ACC112 (cell line): ENCODE measurements at regions not wholly inside any gene's neighbourhood (a gene's known extent, or its start where the extent isn't known, plus 50 kb on each side); places are given as distances from the start of the nearest gene placed in this dataset.

ENCODE experiments used
- H2AFZ ChIP-seq: fragments of 200-600 bp; sonication (generic); one replicate; pipeline ENCODE4 v1.6.0; 2017; ENCODE audit warnings: antibody characterized with exemption, low read length; ENCODE audit not compliant: unreplicated experiment
- H3K27ac ChIP-seq: fragments of 200-600 bp; sonication (generic); 2 replicates; pipeline ENCODE4 v1.5.1; 2014; ENCODE audit warnings: low read depth, mild to moderate bottlenecking, antibody characterized with exemption, low read length, moderate library complexity
- H3K27me3 ChIP-seq: fragments of 200-600 bp; sonication (generic); 2 replicates; pipeline ENCODE4 v1.6.1; 2014; ENCODE audit warnings: mild to moderate bottlenecking, antibody characterized with exemption, low read length, moderate library complexity, mixed read lengths; ENCODE audit not compliant: insufficient read depth
- H3K36me3 ChIP-seq: fragments of 200-600 bp; sonication (generic); 2 replicates; pipeline ENCODE4 v1.6.1; 2016; ENCODE audit warnings: mild to moderate bottlenecking, antibody characterized with exemption, low read length, moderate library complexity, mixed read lengths; ENCODE audit not compliant: insufficient read depth
- H3K4me1 ChIP-seq: fragments of 200-600 bp; sonication (generic); one replicate; pipeline ENCODE4 v1.6.1; 2016; ENCODE audit warnings: low read length, mixed read lengths; ENCODE audit not compliant: insufficient read depth, unreplicated experiment, control insufficient read depth
- H3K4me3 ChIP-seq: fragments of 200-600 bp; sonication (generic); 2 replicates; pipeline ENCODE4 v1.5.1; 2014; ENCODE audit warnings: mild to moderate bottlenecking, low read depth, low read length
- H3K79me2 ChIP-seq: fragments of 200-600 bp; sonication (generic); one replicate; pipeline ENCODE4 v1.6.0; 2016; ENCODE audit warnings: low read length; ENCODE audit not compliant: control insufficient read depth, unreplicated experiment, insufficient read depth

- H3K4me3 ChIP-seq = no peak overlapping the region
- H2AFZ ChIP-seq = no peak overlapping the region
- H3K4me1 ChIP-seq = peaks cover 11% of the 10 kb centered on the region
- H3K27ac ChIP-seq = no peak overlapping the region
- H3K27me3 ChIP-seq = no peaks in the 10 kb centered on the region
- no peaks in the 10 kb centered on the region for H3K79me2 ChIP-seq
- H3K36me3 ChIP-seq = no peaks in the 10 kb centered on the region
These were observed 404.4 kb upstream of the MGAT4C start for GRCh38 chr12:86660488-86661147.

DNA sequence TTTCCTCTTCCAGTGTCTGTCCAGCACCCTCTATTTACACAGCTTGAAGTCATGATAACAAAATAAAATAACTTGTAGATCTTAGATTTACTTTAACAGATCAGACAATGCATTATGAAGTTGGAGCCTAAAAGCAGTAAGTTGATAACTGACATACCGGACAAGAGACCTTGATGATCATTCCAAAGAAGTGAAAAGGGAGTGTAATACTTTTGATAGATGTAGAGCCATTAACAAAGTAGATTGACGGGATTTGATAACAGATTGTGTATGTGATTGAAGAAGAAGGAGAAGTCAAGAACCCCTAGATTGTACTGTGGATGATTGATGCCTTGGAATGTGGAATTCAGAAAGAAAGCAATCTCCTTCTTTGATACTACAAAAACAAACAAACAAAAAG, 403.8 kb upstream of the MGAT4C start:
- H3K27ac ChIP-seq = no peak overlapping the region
- no peak overlapping the region for H3K4me3 ChIP-seq
- no peaks in the 10 kb centered on the region for H3K27me3 ChIP-seq
- no peak overlapping the region for H2AFZ ChIP-seq
- peaks cover 11% of the 10 kb centered on the region for H3K4me1 ChIP-seq
- H3K36me3 ChIP-seq = no peaks in the 10 kb centered on the region
- no peaks in the 10 kb centered on the region for H3K79me2 ChIP-seq

DNA sequence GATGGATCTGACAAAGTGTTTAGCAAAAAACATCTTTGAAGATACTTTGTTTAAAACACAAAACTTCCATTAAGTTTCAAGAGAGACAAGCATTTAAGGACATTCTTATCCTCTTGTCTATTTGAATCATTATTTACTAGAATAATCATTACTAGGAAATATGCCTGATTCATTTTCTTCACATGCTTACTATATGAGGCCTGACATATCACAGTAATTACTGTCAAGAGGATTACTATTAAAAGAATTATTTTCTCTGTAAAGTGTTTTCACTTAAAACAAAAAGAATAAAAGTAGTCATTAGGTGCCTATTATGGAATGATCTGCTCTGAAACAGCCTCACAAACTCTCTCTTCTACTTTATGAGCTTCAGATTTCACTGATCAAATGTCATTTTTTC, 402.1 kb upstream of the MGAT4C start:
- peaks cover 6% of the 10 kb centered on the region for H3K4me1 ChIP-seq
- no peaks in the 10 kb centered on the region for H3K36me3 ChIP-seq
- no peak overlapping the region for H2AFZ ChIP-seq
- no peak overlapping the region for H3K4me3 ChIP-seq
- H3K27ac ChIP-seq = no peak overlapping the region
- H3K27me3 ChIP-seq = no peaks in the 10 kb centered on the region
- no peaks in the 10 kb centered on the region for H3K79me2 ChIP-seq

- Histone ChIP-seq H3K4me1 (no peaks in the 10 kb centered on the region), H3K27me3 (no peaks in the 10 kb centered on the region), H3K4me3 (no peak overlapping the region), H3K79me2 (no peaks in the 10 kb centered on the region), H3K27ac (no peak overlapping the region), H2AFZ (no peak overlapping the region), H3K36me3 (no peaks in the 10 kb centered on the region)
These were observed 391.6 kb upstream of the MGAT4C start for GRCh38 chr12:86647800-86648199.

DNA sequence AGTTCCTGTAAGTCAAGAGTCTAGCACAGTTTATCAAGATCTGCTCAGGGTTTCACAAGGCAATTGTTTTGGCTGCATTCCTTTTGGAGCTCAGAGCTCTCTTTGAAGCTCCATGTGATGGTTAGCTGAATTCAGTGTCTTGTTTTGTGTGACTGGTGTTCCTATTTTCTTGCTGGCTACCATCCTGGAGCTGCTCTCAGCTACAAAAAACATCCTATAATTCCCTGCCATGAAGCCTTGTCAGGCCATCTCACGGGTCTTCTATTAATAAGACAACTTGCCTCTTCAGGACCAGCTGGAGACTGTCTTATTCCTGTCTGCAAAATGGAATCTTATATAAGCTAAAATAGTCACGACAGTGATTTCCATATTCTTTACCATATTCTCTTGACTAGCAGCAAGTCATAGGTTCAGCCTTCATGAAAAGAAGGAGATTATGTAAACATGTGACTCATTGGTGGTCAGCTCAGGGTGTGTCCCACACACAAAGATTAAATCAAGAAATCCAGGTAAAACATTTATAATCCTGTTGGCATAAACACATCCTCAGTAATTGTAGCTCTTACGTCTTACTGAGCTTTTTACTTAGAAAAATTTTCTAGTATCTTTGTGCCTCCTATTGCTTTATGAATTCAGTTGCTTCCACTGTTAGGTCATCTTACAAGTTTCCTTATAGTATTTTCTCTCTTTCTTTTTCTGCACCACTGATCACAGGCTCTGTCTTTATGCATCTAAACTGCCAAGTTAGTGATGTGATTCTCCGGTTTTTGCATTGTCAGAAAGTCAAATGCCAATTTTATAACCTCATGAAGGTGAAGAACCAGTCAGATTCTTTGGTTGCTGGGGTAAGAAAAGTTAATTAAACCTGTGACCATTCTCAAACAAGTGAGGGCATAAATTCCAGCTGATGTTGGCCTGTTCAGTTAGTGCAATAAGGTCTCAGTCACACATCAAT, 378.5 kb upstream of the MGAT4C start:
- Histone ChIP-seq H2AFZ (peak overlapping the region; percentile 30), H3K27me3 (no peaks in the 10 kb centered on the region), H3K4me1 (peaks cover 5% of the 10 kb centered on the region), H3K27ac (no peak overlapping the region), H3K4me3 (no peak overlapping the region), H3K79me2 (no peaks in the 10 kb centered on the region), H3K36me3 (no peaks in the 10 kb centered on the region)

DNA sequence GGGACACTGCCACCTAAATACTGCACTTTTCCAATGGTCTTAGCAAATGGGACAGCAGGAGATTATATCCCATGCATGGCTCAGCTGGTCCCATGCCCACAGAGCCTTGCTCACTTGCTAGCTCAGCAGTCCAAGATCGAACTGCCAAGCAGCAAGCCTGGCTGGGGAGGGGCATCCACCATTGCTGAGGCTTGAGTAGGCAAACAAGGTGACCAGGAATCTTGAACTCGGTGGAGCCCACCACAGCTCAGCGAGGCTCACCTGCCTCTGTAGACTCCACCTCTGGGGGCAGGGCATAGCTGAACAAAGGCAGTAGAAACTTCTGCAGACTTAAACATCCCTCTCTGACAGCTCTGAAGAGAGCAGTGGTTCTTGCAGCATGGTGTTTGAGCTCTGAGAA, 370.8 kb upstream of the MGAT4C start:
- H3K36me3 ChIP-seq = no peaks in the 10 kb centered on the region
- no peak overlapping the region for H3K4me3 ChIP-seq
- no peak overlapping the region for H2AFZ ChIP-seq
- H3K27ac ChIP-seq = no peak overlapping the region
- no peaks in the 10 kb centered on the region for H3K27me3 ChIP-seq
- no peaks in the 10 kb centered on the region for H3K4me1 ChIP-seq
- no peaks in the 10 kb centered on the region for H3K79me2 ChIP-seq

DNA sequence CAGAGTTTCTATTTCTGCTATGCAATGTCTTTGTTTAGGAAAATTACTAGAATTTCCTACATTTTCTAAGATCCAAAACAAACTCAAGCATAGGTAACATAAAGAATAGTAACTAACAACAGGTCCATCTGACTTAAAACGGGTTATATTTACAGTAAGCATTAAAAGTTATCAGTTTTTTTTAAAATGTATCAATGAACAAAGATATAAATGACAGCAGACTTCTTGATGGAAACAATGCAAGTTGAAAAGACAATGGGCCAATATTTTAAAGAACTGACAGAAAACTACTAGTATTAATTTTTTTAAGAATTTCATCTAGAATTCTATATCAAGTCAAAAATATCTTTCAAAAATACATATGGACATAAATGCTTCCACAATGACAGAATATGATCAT, 367.1 kb upstream of the MGAT4C start:
- H3K36me3 ChIP-seq = no peaks in the 10 kb centered on the region
- no peak overlapping the region for H2AFZ ChIP-seq
- no peak overlapping the region for H3K4me3 ChIP-seq
- H3K79me2 ChIP-seq = no peaks in the 10 kb centered on the region
- no peaks in the 10 kb centered on the region for H3K4me1 ChIP-seq
- no peak overlapping the region for H3K27ac ChIP-seq
- no peaks in the 10 kb centered on the region for H3K27me3 ChIP-seq

DNA sequence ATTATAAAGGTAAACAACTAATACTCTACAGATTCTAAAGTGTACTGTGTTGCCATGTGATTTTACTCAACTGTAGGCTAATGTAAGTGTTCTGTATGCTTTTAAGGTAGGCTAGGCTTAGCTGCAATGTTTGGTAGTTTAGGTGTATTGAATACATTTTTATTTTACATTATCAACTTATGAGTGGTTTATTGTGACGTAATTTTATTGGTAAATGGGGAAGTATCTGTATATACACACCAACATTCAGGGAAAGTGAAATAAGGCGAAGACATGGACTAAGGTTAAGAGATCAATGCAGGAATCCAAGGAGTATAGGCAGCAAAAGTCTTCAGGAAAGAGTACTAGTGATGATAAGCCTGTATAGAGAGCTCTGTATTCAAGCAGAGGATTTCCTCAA, 365.8 kb upstream of the MGAT4C start:
- Histone ChIP-seq H3K79me2 (no peaks in the 10 kb centered on the region), H3K4me3 (no peak overlapping the region), H3K36me3 (no peaks in the 10 kb centered on the region), H3K27me3 (no peaks in the 10 kb centered on the region), H3K4me1 (no peaks in the 10 kb centered on the region), H2AFZ (no peak overlapping the region), H3K27ac (no peak overlapping the region)

GRCh38 chr12:86613311-86613710, 357.1 kb upstream of the MGAT4C start:
- H3K27ac ChIP-seq = no peak overlapping the region
- H3K79me2 ChIP-seq = no peaks in the 10 kb centered on the region
- H3K4me1 ChIP-seq = peaks cover 4% of the 10 kb centered on the region
- no peak overlapping the region for H2AFZ ChIP-seq
- no peak overlapping the region for H3K4me3 ChIP-seq
- H3K27me3 ChIP-seq = no peaks in the 10 kb centered on the region
- H3K36me3 ChIP-seq = no peaks in the 10 kb centered on the region

DNA sequence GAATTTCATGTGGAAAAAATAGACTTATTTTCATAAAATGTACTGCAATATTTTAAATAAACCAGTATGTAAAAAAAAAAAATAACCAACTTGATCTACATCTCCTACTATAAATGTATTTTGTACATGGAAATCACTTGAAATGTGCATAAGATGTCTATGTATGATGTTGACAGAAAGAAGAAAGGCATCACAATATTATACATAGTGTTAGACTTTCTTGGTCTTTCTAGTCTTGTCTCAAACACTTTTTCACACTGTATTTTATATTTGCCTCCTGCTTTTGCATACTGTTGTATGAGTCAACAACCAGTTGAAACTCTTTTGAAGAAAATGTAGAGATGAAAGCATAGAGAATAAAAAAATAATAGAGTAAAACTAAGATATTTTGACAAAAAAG, 352.4 kb upstream of the MGAT4C start:
- Histone ChIP-seq H3K27me3 (no peaks in the 10 kb centered on the region), H3K4me1 (peaks cover 4% of the 10 kb centered on the region), H2AFZ (no peak overlapping the region), H3K4me3 (no peak overlapping the region), H3K79me2 (no peaks in the 10 kb centered on the region), H3K36me3 (no peaks in the 10 kb centered on the region), H3K27ac (no peak overlapping the region)
